DND-41 (cell line): ENCODE measurements at regions not wholly inside any gene's neighbourhood (a gene's known extent, or its start where the extent isn't known, plus 50 kb on each side); places are given as distances from the start of the nearest gene placed in this dataset.

Experiments
- CTCF ChIP-seq: IDR thresholded peaks from 2 replicates; pipeline ENCODE4 v1.5.1; 2012; ENCODE audit warnings: borderline replicate concordance, low read length, moderate library complexity, mild to moderate bottlenecking; ENCODE audit not compliant: poor library complexity, severe bottlenecking; ENCODE audit errors: extremely low read depth
- EZH2 ChIP-seq: IDR thresholded peaks from 3 replicates; pipeline ENCODE4 v1.6.1; 2012; ENCODE audit warnings: borderline replicate concordance, low read depth, mild to moderate bottlenecking, moderate library complexity, low read length, inconsistent platforms; ENCODE audit not compliant: severe bottlenecking

- TF ChIP-seq CTCF (no peak), EZH2 (no peak)
These were observed 82.9 kb downstream of the ARRDC4 start for GRCh38 chr15:98043160-98044014.
